GM12878 (cell line): ENCODE measurements at regions not wholly inside any gene's neighbourhood (a gene's known extent, or its start where the extent isn't known, plus 50 kb on each side); places are given as distances from the start of the nearest gene placed in this dataset.

Experiments used
- ATAC-seq: fragments of 200-7000 bp; cut with Tn5 transposase; 3 replicates; pipeline ENCODE4 v1.9.1; 2020; ENCODE audit warnings: mild to moderate bottlenecking, moderate library complexity
- BruUV-seq: library from RNA; stranded (reverse); fragments of 400-500 nt; replicated peaks from 2 replicates; lab custom pipeline; 2021; lab: Mats Ljungman, UMichigan
- CTCF ChIA-PET: fragments of 300-600 bp; sonication (Branson Sonifier 250); formaldehyde crosslinking; extraction: SDS; loops from one replicate; lab custom pipeline; 2021; ENCODE audit warnings: inconsistent platforms; lab: Yijun Ruan, JAX
- POLR2A ChIA-PET: fragments of 350-600 bp; formaldehyde crosslinking; extraction: SDS; loops from one replicate; lab custom pipeline; 2021; ENCODE audit warnings: inconsistent platforms; lab: Charles Lee
- RAD21 ChIA-PET: fragments of 300-600 bp; sonication (Branson Sonifier 250); formaldehyde crosslinking; loops from one replicate; lab custom pipeline; 2023; ENCODE audit warnings: antibody characterized with exemption; ENCODE audit not compliant: unreplicated experiment; lab: Charles Lee
- SMC1A ChIA-PET: fragments of 300-600 bp; sonication (Branson Sonifier 250); formaldehyde crosslinking; loops from one replicate; lab custom pipeline; 2023; ENCODE audit not compliant: unreplicated experiment, uncharacterized antibody; lab: Charles Lee
- DNase-seq: peaks from one replicate; pipeline ENCODE4 v3.0.0-alpha.2; 2011; ENCODE audit warnings: low read depth, low spot score
- FAIRE-seq: peaks from 3 replicates; lab custom pipeline; 2011; peaks lifted over from hg19 to GRCh38; lab: Jason Lieb, UNC
- H2AFZ ChIP-seq: 2 replicates; pipeline ENCODE4 v1.6.0; 2011; ENCODE audit warnings: low read depth, low read length, control low read depth; ENCODE audit not compliant: control insufficient read depth
- H3K27ac ChIP-seq: 2 replicates; pipeline ENCODE4 v1.5.1; 2011; ENCODE audit warnings: control low read depth; ENCODE audit not compliant: control insufficient read depth, insufficient read depth
- H3K27me3 ChIP-seq, 2 experiments: replicated peaks in 1 of 2; 2 replicates each; pipeline versions ENCODE4 v1.6.0 to v1.6.1; 2011; ENCODE audit warnings: low read length in 1 of 2; ENCODE audit not compliant: control insufficient read depth in 2 of 2, insufficient read depth in 2 of 2
- H3K36me3 ChIP-seq, 2 experiments: 2 replicates each; pipeline ENCODE4 v1.5.1; 2011; ENCODE audit warnings: low read length in 1 of 2; ENCODE audit not compliant: control insufficient read depth in 2 of 2, insufficient read depth in 2 of 2
- H3K4me1 ChIP-seq: 2 replicates; pipeline ENCODE4 v1.6.1; 2011; ENCODE audit warnings: mild to moderate bottlenecking, low read length, moderate library complexity, mixed read lengths; ENCODE audit not compliant: control insufficient read depth, insufficient read depth
- H3K4me2 ChIP-seq: 2 replicates; pipeline ENCODE4 v1.6.0; 2011; ENCODE audit warnings: control low read depth; ENCODE audit not compliant: control insufficient read depth, insufficient read depth
- H3K4me3 ChIP-seq: fragments of 200-600 bp; sonication (generic); 2 replicates; pipeline ENCODE4 v1.5.1; 2016
- H3K79me2 ChIP-seq: 2 replicates; pipeline ENCODE4 v1.6.0; 2011; ENCODE audit warnings: low read length; ENCODE audit not compliant: control insufficient read depth, insufficient read depth
- H3K9ac ChIP-seq: 2 replicates; pipeline ENCODE4 v1.8.0; 2011; ENCODE audit warnings: low read length, control low read depth, mixed read lengths; ENCODE audit not compliant: control insufficient read depth, insufficient read depth
- H3K9me3 ChIP-seq: replicated peaks from 3 replicates; pipeline ENCODE4 v1.5.1; 2011; ENCODE audit warnings: mild to moderate bottlenecking, low read length; ENCODE audit not compliant: control insufficient read depth, insufficient read depth
- H4K20me1 ChIP-seq: 2 replicates; pipeline ENCODE4 v1.6.0; 2011; ENCODE audit not compliant: control insufficient read depth, insufficient read depth
- ESRRA ChIP-seq: IDR thresholded peaks from 2 replicates; pipeline ENCODE4 v1.6.1; 2012; ENCODE audit warnings: mild to moderate bottlenecking, low read length, improper control_type of control experiment
- EZH2 ChIP-seq: IDR thresholded peaks from 2 replicates; pipeline ENCODE4 v1.6.1; 2012; ENCODE audit warnings: low read depth, mild to moderate bottlenecking, control low read depth, inconsistent platforms, low read length, borderline replicate concordance; ENCODE audit not compliant: control insufficient read depth
- KLF5 ChIP-seq: fragments of 450-650 bp; IDR thresholded peaks from 2 replicates; pipeline ENCODE4 v1.6.1; 2014; ENCODE audit warnings: mild to moderate bottlenecking; ENCODE audit not compliant: partially characterized antibody
- RCOR1 ChIP-seq: conservative IDR thresholded peaks from 2 replicates; pipeline ENCODE4 v1.6.1; 2012; ENCODE audit warnings: low read depth, low read length, improper control_type of control experiment
- SUZ12 ChIP-seq: fragments of 200-600 bp; sonication (generic); IDR thresholded peaks from one replicate; pipeline ENCODE4 v1.6.1; 2018; ENCODE audit warnings: antibody characterized with exemption, mild to moderate bottlenecking; ENCODE audit not compliant: unreplicated experiment
- TARDBP ChIP-seq: IDR thresholded peaks from 2 replicates; pipeline ENCODE4 v1.6.1; 2016; ENCODE audit warnings: borderline replicate concordance
- TCF3 ChIP-seq: IDR thresholded peaks from 2 replicates; pipeline ENCODE4 v1.6.1; 2012; ENCODE audit warnings: low read depth, mild to moderate bottlenecking, low read length, borderline replicate concordance; ENCODE audit not compliant: insufficient read depth
- ZNF217 ChIP-seq: fragments of 450-650 bp; IDR thresholded peaks from 2 replicates; pipeline ENCODE4 v1.6.1; 2017; ENCODE audit warnings: antibody characterized with exemption, mild to moderate bottlenecking
- ZNF622 ChIP-seq: fragments of 450-650 bp; IDR thresholded peaks from 2 replicates; pipeline ENCODE4 v1.6.1; 2017; ENCODE audit warnings: mild to moderate bottlenecking, inconsistent platforms
- WGBS: methylation state at CpG from one replicate; pipeline ENCODE4 v1.1.6; 2016; ENCODE audit warnings: low lambda C conversion rate; ENCODE audit not compliant: insufficient replicate concordance, insufficient coverage; ENCODE audit errors: missing lambda C conversion rate; 5-methylcytosine and 5-hydroxymethylcytosine counted together
- in situ Hi-C: fragments of 300-500 bp; cut with MboI; formaldehyde crosslinking; loops from 9 replicates; pipeline ENCODE4 v1.14.3; 2018; ENCODE audit warnings: mixed read lengths
- intact Hi-C: fragments of 100-400 bp; cut with micrococcal nuclease; formaldehyde crosslinking; loops from one replicate; pipeline ENCODE4 v1.14.2; 2022; ENCODE audit not compliant: unreplicated experiment

DNA sequence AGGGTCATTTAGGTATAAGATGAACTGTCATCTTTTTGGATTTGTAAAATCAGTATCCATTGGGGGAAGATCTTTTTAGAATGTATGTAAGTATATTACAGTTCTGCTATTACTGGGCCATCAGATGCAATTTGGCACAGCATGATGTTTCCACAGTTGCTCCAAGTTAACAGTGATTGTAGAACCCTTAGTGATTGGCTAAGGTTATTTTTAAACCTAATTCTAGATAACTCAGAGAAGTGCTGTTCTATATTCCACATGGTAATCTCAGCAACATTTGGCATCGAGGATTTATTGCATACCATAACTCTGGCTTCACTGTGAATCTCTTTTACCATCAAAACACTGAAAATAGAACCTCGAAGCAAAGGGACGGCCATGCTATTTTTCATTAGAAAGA, 215.7 kb upstream of the HAND2 start:
- no peak overlapping the region for H3K27ac ChIP-seq
- BruUV-seq, result no TSS peak
- ChIA-PET CTCF (no interaction called here), RAD21 (no interaction called here), SMC1A (no interaction called here), POLR2A (no interaction called here)
- no peak overlapping the region for H3K4me2 ChIP-seq
- H4K20me1 ChIP-seq, result no peaks in the 10 kb centered on the region
- FAIRE-seq, result no peak
- DNase-seq, result no peak
- H3K4me1 ChIP-seq, result no peaks in the 10 kb centered on the region
- in situ Hi-C loops (no loop called here), intact Hi-C loops (no loop called here)
- H2AFZ ChIP-seq, result no peak overlapping the region
- H3K4me3 ChIP-seq, result no peak overlapping the region
- no peaks in the 10 kb centered on the region for H3K27me3 ChIP-seq
- no peak overlapping the region for H3K9ac ChIP-seq
- WGBS, result 2% methylated on average over 3 of the region's 3 CpGs
- H3K79me2 ChIP-seq, result no peaks in the 10 kb centered on the region
- H3K9me3 ChIP-seq, result no peaks in the 10 kb centered on the region
- TF ChIP-seq EZH2 (no peak), KLF5 (no peak), ESRRA (no peak)
- no peak for ATAC-seq
- H3K36me3 ChIP-seq, result no peaks in the 10 kb centered on the region

GRCh38 chr4:173736840-173737239, 206.8 kb upstream of the HAND2 start:
- Histone ChIP-seq H3K36me3 (no peaks in the 10 kb centered on the region), H3K4me2 (no peak overlapping the region), H4K20me1 (no peaks in the 10 kb centered on the region), H3K27ac (no peak overlapping the region), H3K79me2 (no peaks in the 10 kb centered on the region), H3K4me1 (no peaks in the 10 kb centered on the region), H3K4me3 (no peak overlapping the region), H3K9ac (no peak overlapping the region), H3K27me3 (no peaks in the 10 kb centered on the region), H3K9me3 (no peaks in the 10 kb centered on the region), H2AFZ (no peak overlapping the region)
- TF ChIP-seq ZNF622 (no peak), RCOR1 (no peak), ZNF217 (no peak), SUZ12 (no peak), TARDBP (no peak), TCF3 (no peak)
- FAIRE-seq, result no peak
- ChIA-PET POLR2A (no interaction called here), CTCF (no interaction called here), SMC1A (no interaction called here), RAD21 (no interaction called here)
- 50% methylated on average over 1 of the region's 1 CpG for WGBS
- no peak for ATAC-seq
- no peak for DNase-seq
- in situ Hi-C loops, result no loop called here
- no TSS peak for BruUV-seq
- intact Hi-C loops, result no loop called here
